Progenitor cell of endocrine pancreas (in vitro differentiated cells): ENCODE measurements at regions not wholly inside any gene's neighbourhood (a gene's known extent, or its start where the extent isn't known, plus 50 kb on each side); places are given as distances from the start of the nearest gene placed in this dataset.

ENCODE experiments used
- DNase-seq: peaks from one replicate; pipeline ENCODE4 v3.0.0; 2021; ENCODE audit warnings: low spot score; ENCODE audit not compliant: unreplicated experiment
- H3K27ac Mint-ChIP-seq: 2 replicates; pipeline ENCODE4 v1.8.0; 2021; ENCODE audit warnings: mild to moderate bottlenecking, moderate library complexity, mixed read lengths
- H3K27me3 Mint-ChIP-seq: 2 replicates; pipeline ENCODE4 v1.8.0; 2021; ENCODE audit warnings: mixed read lengths
- H3K36me3 Mint-ChIP-seq: 2 replicates; pipeline ENCODE4 v1.8.0; 2022; ENCODE audit warnings: mixed read lengths; ENCODE audit not compliant: insufficient read depth
- H3K4me1 Mint-ChIP-seq: 2 replicates; pipeline ENCODE4 v1.8.0; 2021; ENCODE audit warnings: low read depth, mixed read lengths
- H3K4me3 Mint-ChIP-seq: 2 replicates; pipeline ENCODE4 v1.8.0; 2021; ENCODE audit warnings: low read depth, mild to moderate bottlenecking, moderate library complexity, mixed read lengths
- H3K9me3 Mint-ChIP-seq: 2 replicates; pipeline ENCODE4 v1.8.0; 2021; ENCODE audit warnings: low read depth, mixed read lengths
- TF ChIP-seq, protein P1 (sequence below): fragments of 200-600 bp; sonication (generic); IDR thresholded peaks from one replicate; pipeline ENCODE4 v1.5.0; 2021; ENCODE audit warnings: antibody characterized with exemption, mild to moderate bottlenecking; ENCODE audit not compliant: unreplicated experiment

DNA sequence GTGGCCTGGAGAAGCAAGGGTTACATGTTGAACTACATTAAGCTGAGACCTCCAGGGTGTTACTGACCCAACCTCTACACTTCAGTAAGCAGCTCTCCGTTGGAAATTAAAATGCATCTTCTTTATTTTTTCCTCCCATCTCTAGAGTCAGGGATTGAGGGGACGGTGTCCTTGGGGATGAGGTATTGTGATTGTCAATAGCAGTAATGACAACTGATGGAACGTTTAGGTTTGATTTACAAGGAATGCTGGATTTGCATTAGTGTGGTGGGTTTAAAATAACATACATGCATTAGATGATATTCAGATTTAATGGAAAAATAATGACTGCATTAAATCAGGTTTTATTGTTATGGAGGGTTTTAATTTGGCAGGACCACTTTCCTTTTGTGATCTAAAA is 82.9 kb upstream of the NTRK2 start:
- TF ChIP-seq, protein P1, sequence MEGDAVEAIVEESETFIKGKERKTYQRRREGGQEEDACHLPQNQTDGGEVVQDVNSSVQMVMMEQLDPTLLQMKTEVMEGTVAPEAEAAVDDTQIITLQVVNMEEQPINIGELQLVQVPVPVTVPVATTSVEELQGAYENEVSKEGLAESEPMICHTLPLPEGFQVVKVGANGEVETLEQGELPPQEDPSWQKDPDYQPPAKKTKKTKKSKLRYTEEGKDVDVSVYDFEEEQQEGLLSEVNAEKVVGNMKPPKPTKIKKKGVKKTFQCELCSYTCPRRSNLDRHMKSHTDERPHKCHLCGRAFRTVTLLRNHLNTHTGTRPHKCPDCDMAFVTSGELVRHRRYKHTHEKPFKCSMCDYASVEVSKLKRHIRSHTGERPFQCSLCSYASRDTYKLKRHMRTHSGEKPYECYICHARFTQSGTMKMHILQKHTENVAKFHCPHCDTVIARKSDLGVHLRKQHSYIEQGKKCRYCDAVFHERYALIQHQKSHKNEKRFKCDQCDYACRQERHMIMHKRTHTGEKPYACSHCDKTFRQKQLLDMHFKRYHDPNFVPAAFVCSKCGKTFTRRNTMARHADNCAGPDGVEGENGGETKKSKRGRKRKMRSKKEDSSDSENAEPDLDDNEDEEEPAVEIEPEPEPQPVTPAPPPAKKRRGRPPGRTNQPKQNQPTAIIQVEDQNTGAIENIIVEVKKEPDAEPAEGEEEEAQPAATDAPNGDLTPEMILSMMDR: no peak
- no peak overlapping the region for H3K4me3 Mint-ChIP-seq
- no peaks in the 10 kb centered on the region for H3K9me3 Mint-ChIP-seq
- H3K27me3 Mint-ChIP-seq: peaks cover 8% of the 10 kb centered on the region
- no peak overlapping the region for H3K27ac Mint-ChIP-seq
- no peak for DNase-seq
- H3K4me1 Mint-ChIP-seq: no peaks in the 10 kb centered on the region
- no peaks in the 10 kb centered on the region for H3K36me3 Mint-ChIP-seq

DNA sequence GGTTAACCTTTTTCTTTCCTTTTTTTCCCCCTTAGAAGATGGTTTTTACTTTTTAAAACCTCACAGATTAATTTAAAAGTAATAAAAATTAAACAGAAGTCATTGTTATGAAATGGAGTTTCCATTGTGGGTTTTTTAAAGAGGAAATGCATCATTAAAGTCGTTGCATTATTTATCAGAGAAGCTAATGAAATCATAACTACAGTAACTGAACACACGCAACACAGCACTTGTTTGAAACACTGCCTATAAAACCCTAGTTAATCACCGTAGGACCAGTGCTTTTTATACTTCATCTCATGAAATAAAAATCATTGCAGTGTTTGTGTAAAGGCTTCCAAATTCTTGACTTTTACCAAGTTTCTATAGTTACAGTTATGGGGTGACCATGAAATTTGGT is 82.4 kb upstream of the NTRK2 start:
- no peaks in the 10 kb centered on the region for H3K9me3 Mint-ChIP-seq
- no peaks in the 10 kb centered on the region for H3K36me3 Mint-ChIP-seq
- DNase-seq: no peak
- H3K27ac Mint-ChIP-seq: no peak overlapping the region
- no peak overlapping the region for H3K4me3 Mint-ChIP-seq
- H3K4me1 Mint-ChIP-seq: no peaks in the 10 kb centered on the region
- peaks cover 8% of the 10 kb centered on the region for H3K27me3 Mint-ChIP-seq
- TF ChIP-seq, protein P1: no peak

DNA sequence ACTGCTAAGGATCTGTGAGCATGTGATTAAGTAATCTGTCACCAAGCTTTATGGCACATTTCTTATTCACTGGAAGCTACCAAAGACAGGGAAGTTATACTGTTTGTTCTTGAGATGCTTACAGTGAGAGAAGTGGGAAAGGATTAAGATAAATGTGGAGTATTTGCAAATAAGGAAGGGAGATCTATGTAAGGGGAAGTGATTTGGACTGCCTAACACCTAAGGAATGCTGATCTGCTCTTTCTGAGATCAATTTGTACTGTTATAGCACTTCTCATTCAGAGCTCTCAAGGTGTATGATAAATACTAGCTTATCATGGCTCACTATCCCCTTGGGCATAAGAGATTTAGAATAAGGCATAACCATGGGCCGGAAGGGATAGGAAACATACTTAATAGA is 80.0 kb upstream of the NTRK2 start:
- Mint-ChIP-seq H3K36me3 (no peaks in the 10 kb centered on the region), H3K9me3 (no peaks in the 10 kb centered on the region), H3K4me3 (no peak overlapping the region), H3K4me1 (no peaks in the 10 kb centered on the region), H3K27ac (no peak overlapping the region), H3K27me3 (peaks cover 8% of the 10 kb centered on the region)
- DNase-seq: no peak
- TF ChIP-seq, protein P1: no peak

DNA sequence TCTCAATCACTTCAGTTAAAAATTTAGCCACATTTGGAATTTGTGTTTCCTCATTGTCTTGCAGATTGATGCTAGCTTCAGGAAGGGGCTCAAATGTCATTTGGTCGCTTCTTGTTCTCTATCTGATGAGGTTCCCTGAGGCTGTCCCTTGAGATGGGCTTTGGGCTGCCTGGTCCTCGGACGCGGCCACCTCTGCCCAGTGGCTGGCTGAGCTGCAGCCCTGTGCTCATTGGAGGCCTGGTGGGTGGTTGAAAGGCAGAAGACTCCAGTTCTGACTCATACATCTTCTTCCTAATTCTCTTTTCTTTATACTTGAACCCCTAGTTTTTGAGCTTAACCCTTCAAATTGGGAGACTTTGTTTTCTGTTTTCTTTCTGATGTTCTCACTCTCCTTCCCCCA is 78.8 kb upstream of the NTRK2 start:
- H3K27ac Mint-ChIP-seq: no peak overlapping the region
- no peaks in the 10 kb centered on the region for H3K9me3 Mint-ChIP-seq

DNA sequence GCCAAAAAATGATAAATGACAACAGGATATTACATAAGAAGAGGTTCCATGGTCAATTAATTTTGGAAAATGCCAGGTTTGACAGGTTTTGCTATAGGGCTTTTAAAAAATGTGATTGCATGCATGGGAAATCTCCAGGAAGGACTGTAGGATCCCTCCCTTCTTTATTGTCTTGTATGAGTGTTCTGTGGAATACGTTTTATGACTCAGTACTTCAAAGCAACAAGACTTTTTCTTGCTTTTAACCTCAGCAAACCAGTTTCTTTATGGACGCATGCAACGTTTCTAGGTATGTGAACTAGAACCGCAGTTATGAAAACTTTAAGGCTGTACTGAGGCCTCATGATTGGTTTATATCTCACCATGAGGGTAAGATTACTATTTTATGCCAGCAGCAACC is 76.6 kb upstream of the NTRK2 start:
- no peak for DNase-seq
- TF ChIP-seq, protein P1: no peak
- Mint-ChIP-seq H3K27me3 (peaks cover 11% of the 10 kb centered on the region), H3K36me3 (no peaks in the 10 kb centered on the region), H3K9me3 (no peaks in the 10 kb centered on the region), H3K4me3 (no peak overlapping the region), H3K27ac (no peak overlapping the region), H3K4me1 (no peaks in the 10 kb centered on the region)

More for the DNA sequence above, 78.8 kb upstream of the NTRK2 start:
- TF ChIP-seq, protein P1: no peak
- DNase-seq: no peak
- H3K4me3 Mint-ChIP-seq: no peak overlapping the region
- peaks cover 6% of the 10 kb centered on the region for H3K27me3 Mint-ChIP-seq
- no peaks in the 10 kb centered on the region for H3K4me1 Mint-ChIP-seq
- no peaks in the 10 kb centered on the region for H3K36me3 Mint-ChIP-seq
